GM12872 (cell line): ENCODE measurements at regions not wholly inside any gene's neighbourhood (a gene's known extent, or its start where the extent isn't known, plus 50 kb on each side); places are given as distances from the start of the nearest gene placed in this dataset.

Experiments
- TF ChIP-seq, protein P1 (sequence below): IDR thresholded peaks from 3 replicates; pipeline ENCODE4 v1.5.1; 2011; ENCODE audit warnings: low read depth, mild to moderate bottlenecking, low read length, moderate library complexity; ENCODE audit not compliant: insufficient read depth

DNA sequence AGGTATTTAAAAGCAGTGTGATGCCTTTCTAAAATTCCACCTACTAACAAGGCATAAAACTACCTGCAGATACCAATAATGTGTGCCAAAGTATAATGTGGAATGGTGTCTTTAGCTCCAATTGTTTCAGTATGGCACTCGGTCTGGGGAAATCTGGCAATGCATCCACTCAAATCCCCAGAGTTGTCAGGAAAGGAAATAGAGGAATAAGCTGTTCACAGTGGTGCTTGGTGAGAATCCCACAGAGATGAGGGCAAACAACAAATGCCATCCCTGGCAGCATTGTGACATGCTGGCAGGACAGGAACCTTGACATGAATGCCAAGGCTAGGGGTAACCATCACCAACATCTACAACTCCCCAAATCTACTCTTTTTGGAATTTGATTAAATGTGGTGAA, 240.7 kb downstream of the BARHL2 start:
- TF ChIP-seq, protein P1, sequence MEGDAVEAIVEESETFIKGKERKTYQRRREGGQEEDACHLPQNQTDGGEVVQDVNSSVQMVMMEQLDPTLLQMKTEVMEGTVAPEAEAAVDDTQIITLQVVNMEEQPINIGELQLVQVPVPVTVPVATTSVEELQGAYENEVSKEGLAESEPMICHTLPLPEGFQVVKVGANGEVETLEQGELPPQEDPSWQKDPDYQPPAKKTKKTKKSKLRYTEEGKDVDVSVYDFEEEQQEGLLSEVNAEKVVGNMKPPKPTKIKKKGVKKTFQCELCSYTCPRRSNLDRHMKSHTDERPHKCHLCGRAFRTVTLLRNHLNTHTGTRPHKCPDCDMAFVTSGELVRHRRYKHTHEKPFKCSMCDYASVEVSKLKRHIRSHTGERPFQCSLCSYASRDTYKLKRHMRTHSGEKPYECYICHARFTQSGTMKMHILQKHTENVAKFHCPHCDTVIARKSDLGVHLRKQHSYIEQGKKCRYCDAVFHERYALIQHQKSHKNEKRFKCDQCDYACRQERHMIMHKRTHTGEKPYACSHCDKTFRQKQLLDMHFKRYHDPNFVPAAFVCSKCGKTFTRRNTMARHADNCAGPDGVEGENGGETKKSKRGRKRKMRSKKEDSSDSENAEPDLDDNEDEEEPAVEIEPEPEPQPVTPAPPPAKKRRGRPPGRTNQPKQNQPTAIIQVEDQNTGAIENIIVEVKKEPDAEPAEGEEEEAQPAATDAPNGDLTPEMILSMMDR: no peak

DNA sequence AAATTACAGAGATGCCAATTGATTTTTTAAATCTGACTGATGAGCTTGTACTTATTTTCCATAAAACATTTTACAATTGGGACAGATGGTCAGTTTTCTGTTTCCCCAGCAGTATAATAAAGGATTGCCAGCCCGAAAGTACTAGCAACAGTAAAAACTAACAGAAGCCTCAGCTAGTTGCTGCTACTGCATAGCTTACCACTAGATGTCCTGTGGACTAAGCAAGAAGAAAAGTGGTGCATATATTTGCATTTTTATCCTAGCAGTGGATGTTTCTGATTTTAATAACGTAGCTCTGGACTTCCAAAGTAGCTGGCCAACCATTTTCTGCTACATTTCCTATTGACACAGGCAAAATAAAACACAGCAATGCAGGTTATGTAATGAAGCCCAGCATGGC, 241.5 kb downstream of the BARHL2 start:
- TF ChIP-seq, protein P1: no peak

DNA sequence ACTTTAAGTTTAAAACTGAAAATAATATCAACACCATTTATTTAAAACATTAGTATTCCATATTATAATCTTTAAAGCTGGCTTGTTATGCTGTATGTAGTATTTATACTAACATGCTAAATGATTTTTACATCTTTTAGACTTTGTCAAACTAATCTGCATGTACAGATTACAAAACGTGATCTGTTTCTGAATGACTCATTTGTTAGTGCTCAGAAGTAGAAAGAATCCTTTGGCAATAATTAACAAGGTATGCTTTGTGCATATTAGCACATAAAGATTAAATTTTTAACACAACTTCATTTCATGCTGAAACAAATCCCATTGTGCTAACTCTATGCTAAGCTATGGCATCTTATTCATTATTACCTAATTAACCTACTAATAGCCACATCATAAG, 242.4 kb downstream of the BARHL2 start:
- TF ChIP-seq, protein P1: no peak

DNA sequence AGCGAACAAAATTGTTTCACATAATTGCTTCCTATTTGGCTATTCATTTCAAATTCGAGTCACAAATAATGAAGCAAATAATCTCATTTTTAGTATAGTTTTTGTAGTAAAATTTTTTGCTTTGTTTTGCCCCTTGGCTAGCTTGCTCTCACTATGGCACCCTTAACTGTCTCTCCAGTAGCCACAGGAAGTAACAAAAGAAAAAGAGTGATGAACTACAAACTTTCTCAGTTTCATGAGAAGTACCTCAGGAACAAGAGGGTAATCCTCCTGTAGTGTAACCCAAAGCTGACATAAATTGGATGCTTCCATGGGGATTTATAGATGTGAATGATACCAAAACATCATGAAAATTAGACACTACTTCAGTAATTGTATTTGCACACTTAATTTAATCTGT, 242.9 kb downstream of the BARHL2 start:
- TF ChIP-seq, protein P1: no peak

DNA sequence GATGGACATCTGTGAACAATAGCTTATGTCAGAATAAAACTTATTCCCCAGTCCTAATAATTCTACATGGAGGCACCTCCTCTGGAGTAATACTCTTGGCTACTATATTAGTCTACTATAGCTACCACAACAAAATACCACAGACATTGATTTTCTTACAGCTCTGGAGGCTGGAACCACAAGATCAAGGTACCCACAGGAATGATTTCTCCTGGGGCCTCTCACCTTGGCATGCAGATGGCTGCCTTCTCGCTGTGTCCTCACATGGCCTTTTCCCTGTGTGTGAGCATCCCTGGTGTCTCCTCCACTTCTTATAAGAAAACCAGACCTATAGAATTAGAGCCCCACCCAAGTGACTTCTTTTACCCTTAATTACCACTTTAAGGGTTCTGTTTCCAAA, 244.3 kb downstream of the BARHL2 start:
- TF ChIP-seq, protein P1: no peak

DNA sequence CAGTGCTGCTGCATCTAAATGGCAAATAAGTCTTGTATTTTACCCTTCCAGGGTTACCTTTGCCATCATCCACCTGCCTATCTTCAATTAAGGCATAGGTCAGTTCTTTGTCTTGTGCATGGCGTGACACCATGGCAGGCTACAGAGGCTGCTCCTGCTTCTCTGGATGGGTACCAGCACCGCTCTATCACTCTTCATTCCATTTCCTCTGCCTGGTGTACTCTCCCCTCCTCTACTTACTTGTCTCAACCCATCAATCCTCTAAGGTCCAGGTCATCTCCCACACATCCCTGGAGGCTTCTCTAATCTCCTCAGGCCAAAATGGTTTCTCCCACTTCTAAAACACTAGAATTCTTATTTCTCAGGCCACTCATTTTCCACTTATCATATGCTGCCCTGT, 257.5 kb downstream of the BARHL2 start:
- TF ChIP-seq, protein P1: no peak

DNA sequence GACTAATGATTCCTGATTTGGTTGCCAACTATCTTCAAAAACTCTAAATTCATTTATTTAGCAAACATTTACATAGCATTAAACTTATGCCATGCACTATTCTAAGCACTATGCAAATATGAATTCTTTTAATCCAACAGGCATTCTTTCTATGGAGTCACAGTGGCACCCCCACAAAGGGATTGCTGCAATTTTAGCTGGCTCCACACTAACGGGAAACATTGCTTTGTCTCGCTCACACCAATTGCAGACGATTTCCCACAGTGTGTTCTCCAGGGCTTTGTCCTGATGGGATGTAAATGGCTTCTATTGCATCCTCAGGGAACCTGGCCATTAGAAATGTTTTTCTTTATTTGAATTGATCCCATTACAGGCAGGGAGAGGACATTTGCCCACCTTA, 259.1 kb downstream of the BARHL2 start:
- TF ChIP-seq, protein P1: no peak

DNA sequence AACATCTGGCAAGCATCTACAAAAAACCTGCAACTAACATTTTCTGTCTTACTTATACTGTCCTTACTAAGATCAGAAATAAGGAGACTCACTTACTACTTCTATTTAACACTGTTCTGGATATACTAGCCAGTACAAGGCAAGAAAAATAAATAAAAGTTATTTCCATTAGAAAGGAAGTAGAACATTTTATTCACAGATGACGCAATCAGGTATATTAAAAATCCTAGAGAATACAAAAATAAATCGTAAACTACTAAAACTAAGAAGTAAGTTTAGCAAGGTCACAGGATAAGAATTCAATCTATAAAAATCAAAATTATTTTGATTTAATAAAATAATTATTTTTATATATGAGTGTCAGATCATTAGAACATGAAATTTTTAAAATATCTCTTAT, 264.6 kb downstream of the BARHL2 start:
- TF ChIP-seq, protein P1: no peak
